Astrocyte (in vitro differentiated cells and primary cell): ENCODE measurements at regions not wholly inside any gene's neighbourhood (a gene's known extent, or its start where the extent isn't known, plus 50 kb on each side); places are given as distances from the start of the nearest gene placed in this dataset.

Experiments
- DNase-seq: peaks from one replicate; pipeline ENCODE4 v3.0.0-alpha.2; 2010; ENCODE audit warnings: low read depth
- FAIRE-seq: peaks from 2 replicates; lab custom pipeline; 2011; peaks lifted over from hg19 to GRCh38; lab: Jason Lieb, UNC
- H2AFZ ChIP-seq: 2 replicates; pipeline ENCODE4 v1.6.0; 2012; ENCODE audit warnings: low read depth, low read length, inconsistent platforms
- H3K27ac ChIP-seq: 2 replicates; pipeline ENCODE4 v1.5.1; 2011; ENCODE audit warnings: low read depth, low read length, inconsistent platforms
- H3K27me3 ChIP-seq: 2 replicates; pipeline ENCODE4 v1.6.0; 2011; ENCODE audit warnings: low read length, inconsistent platforms; ENCODE audit not compliant: insufficient read depth
- H3K36me3 ChIP-seq: 2 replicates; pipeline ENCODE4 v1.5.1; 2011; ENCODE audit warnings: low read length, inconsistent platforms; ENCODE audit not compliant: insufficient read depth
- H3K4me1 ChIP-seq: 2 replicates; pipeline ENCODE4 v1.5.1; 2011; ENCODE audit warnings: low read length, inconsistent platforms; ENCODE audit not compliant: insufficient read depth
- H3K4me2 ChIP-seq: 2 replicates; pipeline ENCODE4 v1.6.0; 2012; ENCODE audit warnings: low read length, inconsistent platforms
- H3K4me3 ChIP-seq: 2 replicates; pipeline ENCODE4 v1.5.1; 2011; ENCODE audit warnings: low read depth, mild to moderate bottlenecking, low read length, inconsistent platforms; ENCODE audit not compliant: insufficient read depth
- H3K79me2 ChIP-seq: 2 replicates; pipeline ENCODE4 v1.6.0; 2012; ENCODE audit warnings: mild to moderate bottlenecking, low read length, inconsistent platforms; ENCODE audit not compliant: insufficient read depth
- H3K9ac ChIP-seq: 2 replicates; pipeline ENCODE4 v1.6.0; 2012; ENCODE audit warnings: mild to moderate bottlenecking, low read length, inconsistent platforms
- H3K9me3 ChIP-seq: 2 replicates; pipeline ENCODE4 v1.5.1; 2012; ENCODE audit warnings: low read depth, mild to moderate bottlenecking, low read length, inconsistent platforms; ENCODE audit not compliant: insufficient read depth
- H4K20me1 ChIP-seq: 2 replicates; pipeline ENCODE4 v1.6.0; 2012; ENCODE audit warnings: low read length, inconsistent platforms; ENCODE audit not compliant: insufficient read depth
- H3K27ac Mint-ChIP-seq: one replicate; pipeline ENCODE4 v1.8.0; 2021; ENCODE audit warnings: mild to moderate bottlenecking, mixed read lengths; ENCODE audit not compliant: unreplicated experiment
- H3K27me3 Mint-ChIP-seq: one replicate; pipeline ENCODE4 v1.8.0; 2021; ENCODE audit warnings: low read depth, mixed read lengths; ENCODE audit not compliant: unreplicated experiment
- H3K36me3 Mint-ChIP-seq: one replicate; pipeline ENCODE4 v1.8.0; 2021; ENCODE audit warnings: low read depth, mixed read lengths; ENCODE audit not compliant: unreplicated experiment
- H3K4me1 Mint-ChIP-seq: one replicate; pipeline ENCODE4 v1.8.0; 2021; ENCODE audit warnings: low read depth, mixed read lengths; ENCODE audit not compliant: unreplicated experiment
- H3K4me3 Mint-ChIP-seq: one replicate; pipeline ENCODE4 v1.8.0; 2021; ENCODE audit warnings: mild to moderate bottlenecking, moderate library complexity, mixed read lengths; ENCODE audit not compliant: unreplicated experiment
- H3K9me3 Mint-ChIP-seq: one replicate; pipeline ENCODE4 v1.8.0; 2021; ENCODE audit warnings: mild to moderate bottlenecking, mixed read lengths; ENCODE audit not compliant: unreplicated experiment
- CTCF ChIP-seq: IDR thresholded peaks from 2 replicates; pipeline ENCODE4 v1.5.1; 2011; ENCODE audit warnings: low read depth, mild to moderate bottlenecking, inconsistent platforms, low read length, moderate library complexity; ENCODE audit not compliant: insufficient read depth
- EZH2 ChIP-seq: IDR thresholded peaks from 2 replicates; pipeline ENCODE4 v1.6.1; 2012; ENCODE audit warnings: mild to moderate bottlenecking, low read length, inconsistent platforms; ENCODE audit not compliant: insufficient read depth

DNA sequence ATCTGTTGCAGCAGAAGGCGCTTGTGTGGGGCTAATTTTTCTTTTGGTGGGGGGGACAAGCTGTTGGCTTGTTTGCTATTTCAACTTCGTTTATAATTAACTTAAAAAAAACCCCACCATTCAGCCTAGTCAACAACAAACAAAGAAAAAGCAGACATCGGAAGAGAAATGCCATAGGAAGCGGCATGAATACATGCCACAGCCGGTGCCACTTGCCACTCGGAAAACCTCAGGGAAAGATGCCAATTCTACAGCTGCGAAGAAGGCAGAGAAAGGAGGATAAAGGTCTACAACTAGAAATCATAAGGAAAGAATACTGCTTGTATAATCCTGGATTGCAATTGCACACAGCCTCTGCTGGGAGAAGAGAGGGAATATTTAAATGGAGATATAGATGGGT, 254.4 kb upstream of the PMFBP1 start:
- no peak overlapping the region for H3K27ac ChIP-seq
- TF ChIP-seq EZH2: no peak
- no peak for TF ChIP-seq CTCF
- no peaks in the 10 kb centered on the region for H4K20me1 ChIP-seq
- H3K9ac ChIP-seq: peak overlapping the region; percentile 73
- no peaks in the 10 kb centered on the region for H3K79me2 ChIP-seq
- H3K4me2 ChIP-seq: peak overlapping the region; percentile 92
- Mint-ChIP-seq H3K27me3 (no peaks in the 10 kb centered on the region), H3K4me1 (no peaks in the 10 kb centered on the region), H3K9me3 (peaks cover 16% of the 10 kb centered on the region), H3K4me3 (no peak overlapping the region), H3K27ac (no peak overlapping the region), H3K36me3 (peaks cover 21% of the 10 kb centered on the region)
- H3K27me3 ChIP-seq: peaks cover 5% of the 10 kb centered on the region
- H3K9me3 ChIP-seq: no peaks in the 10 kb centered on the region
- DNase-seq (no peak), FAIRE-seq (no peak)
- peak overlapping the region; percentile 80 for H2AFZ ChIP-seq
- H3K4me3 ChIP-seq: peak overlapping the region; percentile 58
- peaks cover 14% of the 10 kb centered on the region for H3K4me1 ChIP-seq
- no peaks in the 10 kb centered on the region for H3K36me3 ChIP-seq

DNA sequence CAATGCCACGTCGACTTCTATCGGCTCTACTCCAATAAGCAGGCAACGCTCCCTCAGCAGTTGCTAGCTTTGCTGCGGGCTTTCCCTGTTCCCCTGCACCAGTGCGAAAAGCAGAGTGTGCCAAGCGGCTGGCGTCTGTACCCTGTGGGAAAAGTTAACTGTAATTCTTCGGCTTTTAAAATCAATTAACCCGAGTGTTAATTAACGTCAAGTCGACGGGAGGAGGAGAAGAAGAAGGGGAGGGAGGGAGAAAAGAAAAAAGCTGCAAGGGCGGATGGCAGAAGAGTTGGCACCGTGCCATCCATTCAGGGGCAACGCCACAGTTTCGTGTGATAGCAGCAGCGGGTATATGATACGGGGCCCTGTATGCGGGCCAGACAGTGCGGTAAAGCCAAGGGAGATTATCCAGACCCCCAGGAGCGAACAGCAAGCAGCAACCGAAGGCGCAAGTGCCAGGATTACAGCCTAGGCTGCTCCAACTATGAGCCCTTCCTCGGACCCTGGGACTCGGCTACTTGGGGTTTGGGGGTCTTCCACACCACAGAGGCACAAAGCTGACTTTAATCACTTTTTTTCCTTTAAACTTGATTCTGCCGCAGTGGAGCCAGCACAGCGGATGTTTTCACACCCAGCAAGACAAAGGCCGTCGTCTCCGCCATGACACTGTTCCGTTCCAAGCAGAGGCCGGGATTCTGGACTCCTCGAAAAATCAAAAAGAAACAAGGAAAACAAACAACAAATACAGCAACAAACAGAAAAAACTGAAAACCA, 253.8 kb upstream of the PMFBP1 start:
- Mint-ChIP-seq H3K4me3 (no peak overlapping the region), H3K4me1 (no peaks in the 10 kb centered on the region), H3K27me3 (no peaks in the 10 kb centered on the region), H3K27ac (no peak overlapping the region), H3K9me3 (peaks cover 16% of the 10 kb centered on the region), H3K36me3 (peaks cover 21% of the 10 kb centered on the region)
- no peak for FAIRE-seq
- H2AFZ ChIP-seq: peak overlapping the region; percentile 80
- H3K36me3 ChIP-seq: no peaks in the 10 kb centered on the region
- no peaks in the 10 kb centered on the region for H3K79me2 ChIP-seq
- peaks cover 5% of the 10 kb centered on the region for H3K27me3 ChIP-seq
- H3K9ac ChIP-seq: peak overlapping the region; percentile 73
- H3K4me2 ChIP-seq: peak overlapping the region; percentile 92
- peak; percentile 69 for DNase-seq
- no peaks in the 10 kb centered on the region for H4K20me1 ChIP-seq
- TF ChIP-seq EZH2 (no peak), CTCF (no peak)
- peak overlapping the region; percentile 46 for H3K27ac ChIP-seq
- H3K4me3 ChIP-seq: peak overlapping the region; percentile 58
- no peaks in the 10 kb centered on the region for H3K9me3 ChIP-seq
- peaks cover 14% of the 10 kb centered on the region for H3K4me1 ChIP-seq

GRCh38 chr16:72424757-72425156, 252.8 kb upstream of the PMFBP1 start:
- Mint-ChIP-seq H3K36me3 (peaks cover 21% of the 10 kb centered on the region), H3K27ac (no peak overlapping the region), H3K27me3 (no peaks in the 10 kb centered on the region), H3K9me3 (peaks cover 16% of the 10 kb centered on the region), H3K4me1 (no peaks in the 10 kb centered on the region), H3K4me3 (no peak overlapping the region)
- DNase-seq: no peak
- Histone ChIP-seq H3K9ac (peak overlapping the region; percentile 73), H3K4me1 (peaks cover 10% of the 10 kb centered on the region), H3K36me3 (no peaks in the 10 kb centered on the region), H2AFZ (peak overlapping the region; percentile 14), H3K27ac (no peak overlapping the region), H4K20me1 (no peaks in the 10 kb centered on the region), H3K4me3 (peak overlapping the region; percentile 58), H3K9me3 (no peaks in the 10 kb centered on the region), H3K4me2 (peak overlapping the region; percentile 92), H3K27me3 (peaks cover 5% of the 10 kb centered on the region), H3K79me2 (no peaks in the 10 kb centered on the region)
- FAIRE-seq: no peak
- no peak for TF ChIP-seq EZH2
- TF ChIP-seq CTCF: no peak
